IMR-90 (cell line): ENCODE measurements at regions not wholly inside any gene's neighbourhood (a gene's known extent, or its start where the extent isn't known, plus 50 kb on each side); places are given as distances from the start of the nearest gene placed in this dataset.

Experiments used
- ATAC-seq: fragments of 200-7000 bp; cut with Tn5 transposase; 2 replicates; pipeline ENCODE4 v1.9.1; 2020; ENCODE audit warnings: low read depth, mild to moderate bottlenecking, moderate library complexity
- BruUV-seq: library from RNA; stranded (reverse); fragments of 400-500 nt; replicated peaks from 2 replicates; lab custom pipeline; 2021; lab: Mats Ljungman, UMichigan
- CTCF ChIA-PET: fragments of 300-600 bp; formaldehyde crosslinking; extraction: SDS; loops from one replicate; lab custom pipeline; 2021; ENCODE audit warnings: antibody characterized with exemption; lab: Yijun Ruan, JAX
- POLR2A ChIA-PET: fragments of 300-600 bp; sonication (Branson Sonifier 250); formaldehyde crosslinking; loops from one replicate; lab custom pipeline; 2022; ENCODE audit warnings: antibody characterized with exemption; ENCODE audit not compliant: unreplicated experiment; lab: Charles Lee
- DNase-seq: peaks from one replicate; pipeline ENCODE4 v3.0.0; 2013
- H2AFZ ChIP-seq: replicated peaks from 2 replicates; pipeline ENCODE3; 2013; ENCODE audit warnings: low read length, mild to moderate bottlenecking; ENCODE audit not compliant: poor library complexity
- H2AK5ac ChIP-seq: 2 replicates; pipeline ENCODE4 v1.6.1; 2013; ENCODE audit warnings: low read depth, low read length, inconsistent platforms
- H2AK9ac ChIP-seq: replicated peaks from 2 replicates; pipeline ENCODE3; 2013; ENCODE audit warnings: mild to moderate bottlenecking, low read depth, low read length, moderate library complexity; ENCODE audit not compliant: poor library complexity
- H2BK120ac ChIP-seq: 2 replicates; pipeline ENCODE4 v1.6.1; 2013; ENCODE audit warnings: low read depth, low read length, inconsistent platforms
- H2BK15ac ChIP-seq: 3 replicates; pipeline ENCODE4 v1.6.1; 2013; ENCODE audit warnings: low read depth, low read length, inconsistent platforms
- H2BK20ac ChIP-seq: 2 replicates; pipeline ENCODE4 v1.6.1; 2013; ENCODE audit warnings: low read depth, mild to moderate bottlenecking, inconsistent platforms, low read length, moderate library complexity
- H2BK5ac ChIP-seq: 2 replicates; pipeline ENCODE4 v1.6.1; 2013; ENCODE audit warnings: mild to moderate bottlenecking, low read depth, low read length, inconsistent platforms; ENCODE audit not compliant: poor library complexity, severe bottlenecking
- H3K14ac ChIP-seq: replicated peaks from 2 replicates; pipeline ENCODE4 v1.6.1; 2013; ENCODE audit warnings: low read depth, low read length, inconsistent platforms
- H3K18ac ChIP-seq: 2 replicates; pipeline ENCODE4 v1.6.1; 2013; ENCODE audit warnings: low read depth, low read length, control low read depth
- H3K23ac ChIP-seq: 2 replicates; pipeline ENCODE4 v1.6.1; 2013; ENCODE audit warnings: low read depth, low read length, inconsistent platforms
- H3K27ac ChIP-seq: 2 replicates; pipeline ENCODE4 v1.5.1; 2013; ENCODE audit warnings: mild to moderate bottlenecking, control low read depth, low read length; ENCODE audit not compliant: insufficient read depth
- H3K27me3 ChIP-seq: 2 replicates; pipeline ENCODE4 v1.6.1; 2013; ENCODE audit warnings: low read length; ENCODE audit not compliant: control insufficient read depth, insufficient read depth
- H3K36me3 ChIP-seq: 2 replicates; pipeline ENCODE4 v1.6.1; 2013; ENCODE audit warnings: low read length, mixed read lengths; ENCODE audit not compliant: control insufficient read depth, insufficient read depth
- H3K4ac ChIP-seq: 2 replicates; pipeline ENCODE4 v1.6.1; 2013; ENCODE audit warnings: low read depth, low read length, inconsistent platforms
- H3K4me1 ChIP-seq: 2 replicates; pipeline ENCODE4 v1.6.1; 2013; ENCODE audit warnings: low read length, mixed read lengths; ENCODE audit not compliant: control insufficient read depth, insufficient read depth
- H3K4me2 ChIP-seq: 2 replicates; pipeline ENCODE4 v1.6.1; 2013; ENCODE audit warnings: low read depth, mild to moderate bottlenecking, control low read depth, low read length, moderate library complexity
- H3K4me3 ChIP-seq: 2 replicates; pipeline ENCODE4 v1.5.1; 2013; ENCODE audit warnings: low read depth, mild to moderate bottlenecking, control low read depth, low read length, moderate library complexity; ENCODE audit not compliant: insufficient read depth
- H3K56ac ChIP-seq: 2 replicates; pipeline ENCODE4 v1.6.1; 2013; ENCODE audit warnings: low read length, inconsistent platforms; ENCODE audit not compliant: insufficient read depth; ENCODE audit errors: extremely low read depth
- H3K79me1 ChIP-seq, 2 experiments: 2 replicates each; pipeline ENCODE4 v1.6.1; 2013; ENCODE audit warnings: low read length in 2 of 2, inconsistent platforms in 1 of 2, low read depth in 1 of 2
- H3K9ac ChIP-seq: 2 replicates; pipeline ENCODE4 v1.6.1; 2013; ENCODE audit warnings: low read depth, low read length, control low read depth
- H3K9me1 ChIP-seq: 2 replicates; pipeline ENCODE4 v1.6.1; 2013; ENCODE audit warnings: low read length, inconsistent platforms; ENCODE audit not compliant: insufficient read depth
- H3K9me3 ChIP-seq: 2 replicates; pipeline ENCODE4 v1.6.1; 2013; ENCODE audit warnings: low read length; ENCODE audit not compliant: control insufficient read depth, insufficient read depth
- H4K20me1 ChIP-seq: 2 replicates; pipeline ENCODE4 v1.6.1; 2013; ENCODE audit warnings: low read length, inconsistent platforms; ENCODE audit not compliant: insufficient read depth
- H4K5ac ChIP-seq: 2 replicates; pipeline ENCODE4 v1.6.1; 2013; ENCODE audit warnings: mild to moderate bottlenecking, low read depth, low read length, control low read depth
- H4K8ac ChIP-seq, 2 experiments: 2 replicates each; pipeline ENCODE4 v1.6.1; 2013; ENCODE audit warnings: low read depth in 2 of 2, low read length in 2 of 2, control low read depth in 1 of 2, inconsistent platforms in 1 of 2
- H4K91ac ChIP-seq: 2 replicates; pipeline ENCODE4 v1.6.1; 2013; ENCODE audit warnings: low read depth, low read length, inconsistent platforms; ENCODE audit not compliant: insufficient read depth
- MAFK ChIP-seq: IDR thresholded peaks from 2 replicates; pipeline ENCODE4 v1.6.1; 2012; ENCODE audit warnings: low read depth, low read length, improper control_type of control experiment
- MAZ ChIP-seq: IDR thresholded peaks from 2 replicates; pipeline ENCODE4 v1.6.1; 2012; ENCODE audit warnings: low read depth, mild to moderate bottlenecking, low read length, improper control_type of control experiment, moderate library complexity, borderline replicate concordance
- POLR2A ChIP-seq: IDR thresholded peaks from 2 replicates; pipeline ENCODE4 v1.6.1; 2012; ENCODE audit warnings: mild to moderate bottlenecking, low read depth, low read length
- RAD21 ChIP-seq: IDR thresholded peaks from 2 replicates; pipeline ENCODE4 v1.6.1; 2012; ENCODE audit warnings: low read length, improper control_type of control experiment
- RCOR1 ChIP-seq: IDR thresholded peaks from 2 replicates; pipeline ENCODE4 v1.6.1; 2012; ENCODE audit warnings: mild to moderate bottlenecking, low read length, improper control_type of control experiment; ENCODE audit not compliant: insufficient replicate concordance
- SMC3 ChIP-seq: fragments of 150-350 bp; IDR thresholded peaks from 2 replicates; pipeline ENCODE4 v1.6.1; 2016; ENCODE audit warnings: low read depth, mild to moderate bottlenecking, antibody characterized with exemption, low read length, moderate library complexity
- WGBS, 2 experiments: methylation state at CpG; one replicate each; pipeline versions ENCODE4 v1.1.5 to v1.1.7; 2013; ENCODE audit warnings: missing lambda C conversion rate in 2 of 2; ENCODE audit not compliant: insufficient read length in 1 of 2; ENCODE audit errors: extremely low coverage in 2 of 2; 5-methylcytosine and 5-hydroxymethylcytosine counted together
- dilution Hi-C: fragments of 300-500 bp; cut with HindIII; formaldehyde crosslinking; loops from one replicate; pipeline ENCODE4 v1.14.3; 2018; ENCODE audit warnings: low sequenced_read_pairs; ENCODE audit not compliant: unreplicated experiment
- in situ Hi-C: fragments of 300-500 bp; cut with MboI; formaldehyde crosslinking; loops from 3 replicates; pipeline ENCODE4 v1.14.3; 2019; ENCODE audit warnings: low sequenced_read_pairs, inconsistent platforms, mixed read lengths
- intact Hi-C: fragments of 100-400 bp; cut with micrococcal nuclease; formaldehyde crosslinking; loops from 2 replicates; pipeline ENCODE4 v1.10.0; 2022
- TF ChIP-seq, protein P1 (sequence below): fragments of 150-350 bp; IDR thresholded peaks from 2 replicates; pipeline ENCODE4 v1.6.1; 2016; ENCODE audit warnings: low read depth, mild to moderate bottlenecking, low read length, moderate library complexity, borderline replicate concordance

GRCh38 chr12:118488034-118488433 is 111.7 kb downstream of the SUDS3 start:
- Histone ChIP-seq H2AK5ac (no peak overlapping the region), H3K9ac (no peak overlapping the region), H3K36me3 (no peaks in the 10 kb centered on the region), H3K56ac (no peak overlapping the region), H4K5ac (no peak overlapping the region), H4K20me1 (no peaks in the 10 kb centered on the region), H3K9me1 (no peaks in the 10 kb centered on the region), H3K4me1 (no peaks in the 10 kb centered on the region), H3K79me1 (no peaks in the 10 kb centered on the region), H2BK20ac (no peak overlapping the region), H4K8ac (no peak overlapping the region), H3K14ac (no peak overlapping the region), H3K23ac (no peak overlapping the region), H3K27me3 (no peaks in the 10 kb centered on the region), H4K91ac (no peak overlapping the region), H3K9me3 (peaks cover 12% of the 10 kb centered on the region), H2BK5ac (no peak overlapping the region), H2AFZ (no peak overlapping the region), H2BK120ac (no peak overlapping the region), H3K4me2 (no peak overlapping the region), H3K4me3 (no peak overlapping the region), H3K18ac (no peak overlapping the region), H3K27ac (no peak overlapping the region), H2AK9ac (no peak overlapping the region), H2BK15ac (no peak overlapping the region), H3K4ac (no peak overlapping the region)
- no peak for ATAC-seq
- dilution Hi-C loops: no loop called here
- TF ChIP-seq MAFK: no peak
- TF ChIP-seq MAZ: no peak
- TF ChIP-seq POLR2A: no peak
- TF ChIP-seq RAD21: no peak
- TF ChIP-seq, protein P1, sequence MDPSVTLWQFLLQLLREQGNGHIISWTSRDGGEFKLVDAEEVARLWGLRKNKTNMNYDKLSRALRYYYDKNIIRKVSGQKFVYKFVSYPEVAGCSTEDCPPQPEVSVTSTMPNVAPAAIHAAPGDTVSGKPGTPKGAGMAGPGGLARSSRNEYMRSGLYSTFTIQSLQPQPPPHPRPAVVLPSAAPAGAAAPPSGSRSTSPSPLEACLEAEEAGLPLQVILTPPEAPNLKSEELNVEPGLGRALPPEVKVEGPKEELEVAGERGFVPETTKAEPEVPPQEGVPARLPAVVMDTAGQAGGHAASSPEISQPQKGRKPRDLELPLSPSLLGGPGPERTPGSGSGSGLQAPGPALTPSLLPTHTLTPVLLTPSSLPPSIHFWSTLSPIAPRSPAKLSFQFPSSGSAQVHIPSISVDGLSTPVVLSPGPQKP: no peak
- TF ChIP-seq SMC3: no peak
- TF ChIP-seq RCOR1: no peak
- intact Hi-C loops: no loop called here
- DNase-seq: no peak
- in situ Hi-C loops: no loop called here
- no TSS peak for BruUV-seq
- ChIA-PET POLR2A (no interaction called here), CTCF (no interaction called here)
- WGBS, 2 experiments: no CpG with 5 or more reads among the region's 2 CpGs
